D341Med (cell line): ENCODE measurements at regions not wholly inside any gene's neighbourhood (a gene's known extent, or its start where the extent isn't known, plus 50 kb on each side); places are given as distances from the start of the nearest gene placed in this dataset.

Experiments used
- DNase-seq: peaks from one replicate; pipeline ENCODE4 v3.0.0; 2012; ENCODE audit warnings: low spot score

DNA sequence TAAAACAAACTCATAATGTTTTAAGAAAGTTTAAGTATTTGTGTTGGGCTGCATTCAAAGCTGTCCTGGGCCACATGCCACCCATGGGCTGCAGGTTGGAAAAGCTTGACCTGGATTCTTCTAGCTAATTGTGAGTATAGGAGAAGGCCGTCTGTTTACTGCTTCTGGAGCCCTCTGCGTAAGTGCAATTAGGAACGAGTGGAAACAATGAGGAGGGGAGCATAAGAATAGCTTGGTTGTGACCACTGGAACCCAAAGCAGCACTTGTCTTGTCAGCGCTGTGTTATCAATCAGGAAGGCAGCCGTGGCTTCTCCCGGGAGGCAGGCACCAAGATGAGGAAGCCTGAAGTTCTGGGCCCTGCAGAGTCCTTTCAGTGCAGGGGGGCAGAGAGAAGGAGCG, 110.4 kb upstream of the MBNL2 start:
- DNase-seq, result no peak

DNA sequence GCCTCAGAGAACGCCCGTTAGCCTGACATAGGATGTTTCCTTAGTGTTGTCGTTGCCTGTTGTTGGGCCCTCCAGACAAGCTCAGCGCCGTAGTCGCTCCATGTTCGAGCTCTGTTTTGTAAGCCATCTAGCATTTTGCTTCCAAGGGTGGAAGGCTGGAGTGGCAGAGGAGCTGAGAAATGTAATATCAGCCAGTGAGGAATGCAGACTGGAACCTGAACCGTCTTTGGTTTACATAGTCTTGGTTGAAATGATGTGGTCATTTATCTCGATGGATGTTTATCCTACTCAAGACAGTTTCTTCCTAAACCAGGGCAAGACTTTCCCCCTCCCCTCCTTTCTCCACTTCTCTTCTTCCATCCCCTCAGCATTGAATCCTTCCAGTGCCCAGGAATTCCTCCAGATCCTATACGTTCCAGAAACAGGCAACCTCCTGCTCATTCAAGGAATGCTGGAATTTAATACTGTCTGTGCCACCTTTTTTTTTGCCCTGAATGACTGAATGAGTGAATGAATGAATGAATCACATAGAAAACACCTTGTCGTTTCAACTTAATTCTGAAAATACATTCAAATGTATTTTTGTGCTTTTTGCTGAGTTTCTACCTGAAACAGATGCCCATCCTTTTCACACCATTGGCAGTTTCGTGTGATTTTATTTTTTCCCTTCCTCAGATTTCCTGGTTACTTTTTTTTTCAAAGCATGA, 109.5 kb upstream of the MBNL2 start:
- no peak for DNase-seq

DNA sequence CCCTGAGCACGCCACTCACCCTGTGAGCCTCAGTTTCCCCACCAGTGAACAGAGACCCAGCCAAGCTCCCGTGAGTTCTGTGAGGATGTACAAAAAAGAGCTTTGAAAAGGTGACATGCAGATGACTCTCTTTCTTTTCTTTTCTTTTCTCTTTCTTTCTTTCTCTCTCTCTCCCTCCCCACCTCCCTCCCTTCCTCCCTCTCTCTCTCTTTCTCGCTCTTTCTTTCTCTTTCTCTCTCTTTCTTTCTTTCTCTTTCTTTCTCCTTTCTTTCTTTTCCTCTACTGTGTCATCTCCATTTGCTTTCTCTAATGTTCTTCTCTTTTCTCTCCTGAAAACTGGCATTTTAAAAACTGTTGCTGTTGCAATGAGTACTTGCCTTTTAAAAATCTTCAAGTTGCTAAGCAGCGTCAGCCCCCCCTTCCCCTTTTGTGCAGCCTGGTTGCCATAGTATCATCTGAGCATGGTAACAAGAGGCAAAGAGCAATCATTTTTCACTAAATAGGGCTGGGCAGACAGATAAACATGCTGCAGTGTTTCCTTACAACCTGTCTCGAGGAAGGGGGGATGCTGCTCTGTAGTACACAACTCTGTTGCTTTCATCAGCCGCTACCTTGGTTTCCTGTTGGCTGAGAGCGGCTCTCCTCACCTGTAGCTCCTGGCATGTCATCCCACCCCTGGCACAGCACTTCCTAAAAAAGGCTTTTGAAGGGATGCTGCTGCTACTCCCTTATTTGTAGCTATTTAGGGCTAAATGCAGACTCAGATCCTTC, 108.7 kb upstream of the MBNL2 start:
- DNase-seq, result no peak

DNA sequence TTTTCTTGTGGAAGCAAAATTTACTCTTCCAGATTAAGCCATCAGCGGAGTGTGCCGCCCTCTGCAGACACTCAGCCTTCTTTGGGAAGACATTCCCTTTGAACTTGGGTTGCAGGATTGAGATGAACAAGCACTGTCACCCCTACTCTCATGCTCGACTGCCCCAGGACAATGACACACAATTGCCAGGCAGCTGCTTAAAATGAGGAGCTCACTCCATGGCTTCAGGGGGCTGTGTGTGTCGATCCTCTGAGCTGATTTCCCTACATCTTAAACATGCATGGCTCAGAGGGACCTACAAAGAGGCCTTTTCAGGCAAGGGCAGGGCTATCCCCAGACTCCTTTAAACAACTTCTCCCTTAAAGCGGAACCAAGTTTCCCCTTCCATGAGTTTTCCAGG, 107.5 kb upstream of the MBNL2 start:
- no peak for DNase-seq

DNA sequence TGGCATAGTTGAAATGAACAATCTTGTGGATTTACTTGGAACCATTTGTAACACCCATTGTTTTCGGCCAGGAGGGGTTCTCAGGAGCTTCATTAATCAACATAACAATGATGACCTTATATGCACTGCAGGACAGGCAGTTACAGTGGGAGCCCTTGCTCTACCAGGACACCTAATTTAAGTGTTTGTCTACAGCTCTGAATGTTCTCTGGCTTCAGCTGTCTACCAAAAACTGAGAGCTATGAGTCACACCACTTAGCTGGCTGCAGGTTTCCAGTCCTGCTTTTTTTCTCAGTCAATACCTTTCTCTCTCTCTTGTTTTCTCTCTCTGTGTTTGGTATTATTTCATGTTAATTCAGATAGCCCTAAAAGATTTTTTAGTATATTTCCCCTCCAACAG, 105.4 kb upstream of the MBNL2 start:
- no peak for DNase-seq

DNA sequence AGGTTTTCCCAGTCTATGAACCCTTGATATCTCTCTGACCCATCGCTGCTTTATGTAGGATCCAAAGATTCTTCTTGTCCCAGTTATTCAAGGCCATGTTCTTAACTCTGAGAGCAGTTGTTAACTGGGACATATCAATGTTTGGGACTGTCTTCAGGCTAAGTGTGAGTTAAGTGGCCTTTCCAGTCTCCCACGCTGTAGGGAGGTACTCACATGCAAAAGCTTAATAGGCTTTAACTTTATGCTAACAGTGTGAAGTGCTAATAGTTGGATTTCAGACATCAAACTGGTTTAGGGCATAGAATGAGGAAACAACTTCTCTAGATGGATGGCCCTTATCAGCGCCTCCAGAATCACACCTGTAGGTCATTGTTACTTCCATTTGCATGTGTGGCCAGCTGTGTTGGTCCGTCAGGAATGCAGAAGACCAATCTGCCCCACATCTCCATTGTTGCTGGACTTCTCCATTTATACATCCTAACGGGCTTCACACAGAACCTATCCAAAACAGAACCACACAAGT, 104.7 kb upstream of the MBNL2 start:
- DNase-seq, result no peak

DNA sequence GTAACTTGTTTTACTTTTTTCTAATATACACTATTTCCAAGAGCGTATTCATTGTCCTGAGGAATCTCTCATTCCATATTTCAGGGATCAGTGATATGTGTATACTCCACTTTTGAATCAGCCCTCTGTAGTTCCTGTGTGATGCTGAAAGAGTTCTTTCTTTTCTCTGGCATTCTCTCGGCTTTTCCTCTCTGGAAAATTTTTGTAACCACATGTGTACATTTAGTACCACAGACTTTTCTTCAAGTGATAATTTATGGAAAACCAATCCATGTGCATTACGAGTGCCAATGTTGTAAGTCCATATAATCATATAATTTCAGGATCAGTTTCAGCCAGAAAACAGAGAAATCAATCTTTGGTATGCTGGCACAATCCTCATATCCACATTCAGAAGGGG, 102.2 kb upstream of the MBNL2 start:
- no peak for DNase-seq

DNA sequence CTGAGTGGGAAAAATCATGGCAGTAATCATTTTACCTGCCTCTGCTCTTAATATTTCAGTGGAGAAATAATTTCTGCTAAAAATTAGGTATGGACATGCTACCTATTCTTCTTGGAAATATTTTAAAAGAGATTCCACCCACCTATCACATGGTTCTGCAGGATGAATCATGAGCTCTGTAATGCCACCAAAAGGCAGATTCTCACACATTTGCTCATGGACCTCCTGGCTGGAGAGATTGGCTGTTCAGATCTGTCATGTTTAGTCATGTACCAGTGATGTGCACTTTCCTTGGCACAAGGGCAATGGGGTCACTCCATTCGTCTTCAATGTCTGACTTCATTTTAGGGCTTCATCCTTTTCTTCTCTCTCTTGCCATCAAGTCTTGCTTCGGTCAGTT, 101.8 kb upstream of the MBNL2 start:
- DNase-seq, result no peak

DNA sequence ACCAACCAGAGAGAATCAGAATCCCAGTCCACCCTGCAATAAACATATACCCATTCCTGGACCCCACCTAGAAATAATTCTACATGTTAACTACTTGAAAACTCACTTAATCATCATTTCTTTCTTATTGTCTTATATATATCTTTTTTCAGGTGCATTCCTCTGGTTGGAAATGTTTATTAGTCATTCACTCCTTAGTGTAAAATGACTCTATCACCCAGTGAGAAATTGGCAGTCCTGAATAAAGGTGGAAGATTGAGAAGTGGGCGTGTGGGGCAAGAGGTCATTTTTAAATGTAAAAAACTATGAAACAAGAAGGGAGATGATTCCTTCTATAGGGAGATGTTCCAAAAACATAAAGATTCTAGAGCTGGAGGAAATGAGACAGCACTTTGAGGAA, 101.2 kb upstream of the MBNL2 start:
- no peak for DNase-seq

DNA sequence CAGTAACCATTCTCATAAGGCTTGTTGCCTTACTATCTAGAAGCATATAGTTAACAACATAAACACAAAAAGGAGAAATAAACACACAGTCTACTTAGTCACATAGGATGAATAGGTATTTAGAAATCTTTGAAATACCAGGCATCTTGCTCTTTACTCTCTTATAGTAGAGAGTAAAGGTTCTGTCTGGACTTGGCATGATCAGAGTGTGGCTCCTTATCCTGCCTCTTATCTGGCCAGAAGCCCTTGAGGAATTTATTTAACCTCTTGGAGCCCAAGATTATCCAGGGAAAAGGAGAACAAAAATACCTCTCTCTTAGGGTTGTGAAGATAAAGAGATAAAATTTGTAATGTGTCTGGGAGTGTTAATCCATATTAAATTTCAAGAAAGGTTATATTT, 100.2 kb upstream of the MBNL2 start:
- DNase-seq, result no peak

DNA sequence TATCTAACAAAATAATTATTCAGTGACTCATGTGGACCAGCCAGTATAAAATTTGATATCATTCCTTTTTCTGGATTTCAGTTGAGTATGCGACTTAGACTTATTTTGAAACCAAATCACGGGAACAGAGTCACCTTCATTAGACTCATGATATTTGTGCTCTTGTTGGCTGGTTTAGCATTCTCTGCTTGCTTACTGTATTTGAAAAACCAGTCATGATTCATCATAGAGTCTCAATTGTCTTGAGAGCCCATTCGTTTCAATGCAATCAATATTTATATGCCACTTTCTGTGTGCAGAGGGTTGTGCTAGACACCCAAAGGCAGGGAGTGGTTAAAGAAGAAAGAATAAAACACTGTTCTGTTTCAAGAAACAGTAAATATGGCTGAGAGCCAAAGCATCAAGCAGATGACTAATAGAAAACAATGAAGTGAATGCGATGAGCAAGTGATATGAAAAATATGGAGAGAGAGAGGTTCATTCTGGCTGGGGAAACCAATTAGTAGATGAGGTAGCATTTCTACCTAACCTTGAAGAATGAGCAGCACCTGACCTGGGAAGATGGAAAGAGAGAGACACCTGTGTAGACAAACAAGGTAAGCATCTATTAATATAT, 99.6 kb upstream of the MBNL2 start:
- no peak for DNase-seq

DNA sequence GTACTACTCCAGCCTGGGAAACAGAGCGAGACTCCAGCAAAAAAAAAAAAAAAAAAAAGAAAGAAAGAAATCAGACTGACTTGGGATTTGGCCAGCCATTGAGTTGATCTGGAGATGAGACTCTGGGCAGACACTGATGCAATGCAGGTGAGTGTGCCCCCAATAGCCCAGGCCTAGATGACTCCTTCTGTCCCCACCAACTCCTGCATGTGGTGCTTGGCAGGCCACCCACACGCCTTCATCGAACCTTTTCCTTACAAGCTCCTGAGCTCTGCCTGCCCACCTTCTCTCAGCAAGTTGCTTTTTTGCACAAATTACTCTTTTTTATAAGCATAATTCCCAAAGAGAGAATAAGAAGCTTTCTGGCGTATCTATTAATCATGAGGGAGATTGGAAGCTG, 97.9 kb upstream of the MBNL2 start:
- no peak for DNase-seq

DNA sequence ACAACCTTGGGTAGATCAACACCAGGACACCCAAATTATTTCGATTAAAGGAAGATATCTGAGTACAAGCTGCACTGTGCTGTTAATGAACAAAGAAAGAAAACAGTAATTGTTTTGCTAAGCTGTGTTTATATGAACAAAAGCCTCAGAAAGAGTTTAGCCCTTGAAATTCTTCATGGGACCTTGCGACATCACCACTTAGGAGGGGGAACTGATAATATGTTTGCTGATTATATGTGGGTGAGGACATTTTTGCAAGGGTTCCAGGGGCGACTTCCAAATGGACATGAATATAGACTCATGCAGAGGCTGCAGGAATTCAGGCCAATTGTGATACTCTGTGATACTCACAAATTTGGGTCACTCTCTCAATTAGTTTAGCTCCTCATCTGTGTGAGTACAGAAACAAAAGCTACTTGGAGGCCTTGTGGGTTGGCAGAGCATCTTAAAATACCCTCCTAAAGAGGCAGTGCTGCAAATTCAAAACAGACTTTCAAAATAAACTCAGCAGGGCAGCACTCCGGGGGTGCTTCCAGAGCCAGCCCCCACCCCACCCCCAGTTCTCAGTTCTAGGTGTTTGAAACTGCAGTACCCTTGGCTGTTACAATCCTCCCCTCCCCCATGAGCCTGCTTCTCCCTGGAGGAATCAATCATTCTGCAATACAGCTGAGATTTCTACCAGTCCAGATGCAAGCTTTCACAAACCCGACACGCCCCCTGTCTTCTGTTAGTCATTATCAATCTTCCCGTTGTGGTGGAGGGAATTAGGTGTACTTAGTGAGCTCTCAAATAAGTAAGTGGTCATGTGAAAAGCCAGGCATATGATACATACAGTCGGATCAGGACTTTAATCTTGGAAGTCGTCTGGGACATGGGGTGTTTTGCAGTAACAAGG, 97.0 kb upstream of the MBNL2 start:
- peak; percentile 67 for DNase-seq

DNA sequence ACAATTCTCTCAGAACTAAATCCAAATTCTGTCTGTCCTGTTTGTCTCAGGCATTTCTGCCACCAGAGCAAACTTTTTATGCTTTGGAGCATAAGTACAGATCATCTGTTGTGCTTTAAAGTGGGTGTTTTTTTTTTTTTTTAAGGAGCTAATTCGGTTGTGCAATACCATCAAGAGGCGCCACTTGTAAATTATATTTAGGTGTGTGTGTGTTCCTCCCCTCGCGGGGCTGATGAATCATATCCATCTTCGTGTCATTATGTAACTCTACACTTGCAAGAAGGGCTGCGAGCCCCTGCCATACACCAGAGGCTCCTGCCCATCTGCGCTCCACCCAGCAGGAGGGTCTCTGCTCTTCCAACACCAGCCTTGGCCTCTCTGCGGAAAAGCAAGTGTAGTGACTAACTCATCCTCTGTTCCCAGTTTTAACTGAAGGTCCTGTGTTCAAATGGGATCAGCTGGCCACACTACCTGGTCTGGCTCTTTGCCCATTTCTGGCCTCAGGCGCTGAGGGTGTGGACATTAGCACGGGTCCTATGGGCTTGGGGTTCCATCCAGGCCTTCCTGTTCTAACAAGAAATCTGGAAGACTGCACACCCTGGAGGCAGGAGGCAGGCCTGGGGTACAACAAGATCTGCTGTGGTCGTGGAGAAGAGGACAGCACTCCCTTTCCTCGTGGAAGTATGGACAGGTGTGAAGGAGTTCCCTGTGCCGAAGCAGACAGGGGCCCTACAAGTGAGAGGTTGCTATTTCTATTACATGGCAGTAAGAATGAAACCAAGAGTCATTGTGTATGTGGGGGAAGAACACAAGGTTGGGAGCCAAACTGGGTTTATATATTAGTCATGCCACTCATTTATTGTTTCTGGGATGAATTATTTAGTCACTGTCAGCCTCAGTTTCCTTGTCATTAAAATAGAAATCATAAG, 96.1 kb upstream of the MBNL2 start:
- DNase-seq, result peak; percentile 47

DNA sequence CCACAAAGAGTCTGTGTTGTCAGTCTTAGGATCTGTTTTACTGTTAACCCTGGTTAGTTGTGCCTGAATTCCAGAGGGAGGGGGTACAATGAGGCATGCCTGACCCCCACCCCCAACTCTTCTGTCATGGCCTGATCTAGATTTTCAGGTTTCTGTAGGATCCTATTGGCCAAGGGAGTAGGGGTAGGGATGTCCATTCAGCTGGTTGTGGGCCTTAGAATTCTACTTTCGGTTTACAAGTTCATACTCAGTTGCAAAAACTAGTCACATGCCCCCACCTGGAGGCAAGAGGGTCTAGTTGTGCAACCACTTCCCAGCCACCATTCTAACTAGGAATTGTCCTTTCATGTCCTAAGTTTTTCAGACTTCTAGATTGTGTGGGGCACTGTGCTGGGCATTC, 94.3 kb upstream of the MBNL2 start:
- no peak for DNase-seq

DNA sequence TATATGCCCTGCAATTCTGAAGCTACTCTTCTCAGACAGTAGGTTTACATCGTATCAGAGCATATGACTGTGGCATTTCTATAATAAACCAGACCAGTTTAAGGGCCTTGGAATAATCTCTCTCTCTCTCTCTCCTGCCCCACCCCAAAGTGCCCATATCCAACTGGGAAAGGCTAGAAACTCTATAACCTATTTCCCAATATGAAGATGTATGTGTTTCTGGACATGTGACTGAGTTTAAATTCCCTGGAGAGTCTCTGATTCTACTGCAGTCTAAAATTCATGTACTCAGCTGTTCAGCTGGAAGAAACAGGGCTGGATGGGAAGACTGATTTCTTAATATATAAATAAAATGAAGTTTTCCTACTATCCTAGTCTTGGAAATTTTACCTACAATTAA, 91.9 kb upstream of the MBNL2 start:
- DNase-seq, result no peak

DNA sequence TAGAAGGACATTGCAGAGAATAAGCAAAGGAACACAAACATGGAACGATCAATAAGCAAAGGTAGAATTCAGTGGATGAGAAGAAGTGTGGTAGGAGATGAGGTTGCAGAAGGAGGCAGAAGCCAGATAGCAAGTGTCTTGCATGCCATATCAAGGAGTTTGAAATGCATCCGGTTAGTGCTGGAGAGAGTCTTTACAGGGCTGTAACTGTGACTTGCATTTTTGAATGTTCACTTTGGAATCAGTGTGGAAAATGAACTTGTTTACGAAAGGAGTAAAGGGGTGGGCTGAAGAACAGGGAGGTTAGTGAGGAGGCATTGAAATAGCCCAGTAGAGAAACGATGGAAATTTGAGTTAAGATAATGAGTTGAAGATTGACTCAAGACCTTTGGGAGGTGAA, 90.7 kb upstream of the MBNL2 start:
- DNase-seq, result no peak

DNA sequence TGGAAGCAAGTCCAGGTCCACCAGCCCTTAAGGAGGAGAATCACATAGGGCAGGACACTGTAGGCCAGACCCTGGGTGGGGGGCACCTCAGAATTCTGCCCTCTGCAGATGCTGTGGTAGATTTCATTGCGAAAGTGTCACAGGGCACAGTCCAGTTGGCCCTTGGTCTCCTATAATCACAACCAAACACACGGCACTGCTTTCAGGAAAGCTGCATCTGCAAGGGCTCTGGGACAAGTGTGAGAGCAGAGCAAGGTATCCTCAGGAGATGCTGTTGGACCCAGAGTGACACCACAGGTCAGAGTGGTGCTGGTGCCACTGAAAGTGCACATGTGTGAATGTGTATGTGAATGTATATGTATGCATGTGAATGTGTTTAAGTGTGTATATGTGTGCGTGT, 88.6 kb upstream of the MBNL2 start:
- no peak for DNase-seq

DNA sequence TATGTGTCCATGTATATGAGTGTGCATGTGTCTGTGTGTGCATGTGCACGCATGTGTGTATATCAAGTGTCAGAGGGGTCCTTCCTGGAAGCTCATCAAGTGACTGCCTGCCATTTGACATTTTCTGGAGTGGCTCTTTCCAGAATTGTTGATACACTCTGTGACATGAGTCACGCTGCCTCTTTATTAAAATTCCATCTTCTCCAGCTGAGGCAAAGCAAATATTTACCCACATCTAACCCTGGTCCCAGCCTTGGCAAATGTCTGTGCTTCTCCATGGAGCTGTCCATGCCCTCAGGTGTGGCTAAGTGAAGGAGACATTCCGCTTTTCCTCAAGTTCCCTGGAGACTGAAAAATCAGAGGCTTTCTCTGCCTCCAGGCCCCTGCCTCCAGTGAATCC, 88.2 kb upstream of the MBNL2 start:
- no peak for DNase-seq

DNA sequence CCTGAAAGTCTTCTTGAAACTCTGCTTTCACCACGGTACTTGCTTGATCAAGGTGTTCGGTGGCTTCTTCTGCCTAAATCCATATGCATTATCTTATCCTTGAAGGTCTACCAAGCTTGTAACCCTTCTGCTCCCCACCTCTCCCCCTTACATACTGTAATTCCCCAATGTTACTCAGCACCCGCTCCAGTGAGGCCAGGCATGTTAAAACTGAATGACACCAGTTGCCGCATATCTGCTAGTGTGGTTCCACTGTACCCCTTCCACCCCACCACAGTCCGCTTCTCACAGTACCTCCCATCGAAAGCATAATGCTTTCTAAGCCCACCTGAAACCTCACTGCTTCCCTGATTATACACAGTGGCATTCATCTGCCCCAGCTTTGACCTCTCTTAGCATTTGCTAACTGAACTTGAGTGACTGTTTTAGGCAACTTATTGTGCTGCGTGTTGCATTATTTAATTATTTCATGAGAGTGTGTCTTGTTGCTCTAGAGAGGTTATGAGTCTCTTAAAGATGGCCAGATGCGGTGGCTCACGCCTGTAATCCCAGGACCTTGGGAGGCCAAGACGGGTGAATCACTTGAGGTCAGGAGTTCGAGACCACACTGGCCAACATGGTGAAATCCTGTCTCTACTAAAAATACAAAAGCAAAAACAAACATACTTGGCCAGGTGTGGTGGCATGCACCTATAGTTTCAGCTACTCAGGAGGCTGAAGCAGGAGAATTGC, 87.6 kb upstream of the MBNL2 start:
- no peak for DNase-seq
